HG03135 (cell line): ENCODE measurements at regions not wholly inside any gene's neighbourhood (a gene's known extent, or its start where the extent isn't known, plus 50 kb on each side); places are given as distances from the start of the nearest gene placed in this dataset.

Experiments used
- ATAC-seq: cut with Tn5 transposase; IDR thresholded peaks from one replicate; pipeline ENCODE4 v1.9.1; 2021; ENCODE audit warnings: mild to moderate bottlenecking, moderate library complexity; ENCODE audit not compliant: unreplicated experiment

GRCh38 chr18:73966954-73967353, 180.7 kb downstream of the FBXO15 start:
- no peak for ATAC-seq

GRCh38 chr18:73962256-73962655, 185.4 kb downstream of the FBXO15 start:
- ATAC-seq: no peak

GRCh38 chr18:73961804-73962203, 185.8 kb downstream of the FBXO15 start:
- no peak for ATAC-seq

GRCh38 chr18:73959352-73959751, 188.3 kb downstream of the FBXO15 start:
- no peak for ATAC-seq

GRCh38 chr18:73954268-73954667, 193.4 kb downstream of the FBXO15 start:
- no peak for ATAC-seq

GRCh38 chr18:73952296-73952946, 195.2 kb downstream of the FBXO15 start:
- ATAC-seq: no peak

- ATAC-seq: no peak
These were observed 197.4 kb downstream of the FBXO15 start for GRCh38 chr18:73950116-73950700.

GRCh38 chr18:73948497-73948896, 199.1 kb downstream of the FBXO15 start:
- no peak for ATAC-seq

GRCh38 chr18:73948084-73948483, 199.6 kb downstream of the FBXO15 start:
- no peak for ATAC-seq

GRCh38 chr18:73947180-73947921, 200.3 kb downstream of the FBXO15 start:
- no peak for ATAC-seq

GRCh38 chr18:73945130-73945792, 202.4 kb downstream of the FBXO15 start:
- ATAC-seq: no peak

- no peak for ATAC-seq
These were observed 202.9 kb downstream of the FBXO15 start for GRCh38 chr18:73944715-73945114.

- ATAC-seq: no peak
These were observed 203.9 kb downstream of the FBXO15 start for GRCh38 chr18:73943763-73944162.

- ATAC-seq: no peak
These were observed 204.7 kb downstream of the FBXO15 start for GRCh38 chr18:73942956-73943355.

GRCh38 chr18:73942081-73942625, 205.5 kb downstream of the FBXO15 start:
- ATAC-seq: no peak

- ATAC-seq: no peak
These were observed 206.9 kb downstream of the FBXO15 start for GRCh38 chr18:73940721-73941120.

GRCh38 chr18:73939391-73939790, 208.2 kb downstream of the FBXO15 start:
- no peak for ATAC-seq

GRCh38 chr18:73933685-73934084, 213.9 kb downstream of the FBXO15 start:
- ATAC-seq: no peak

- no peak for ATAC-seq
These were observed 214.7 kb downstream of the FBXO15 start for GRCh38 chr18:73932976-73933375.

GRCh38 chr18:73927496-73927895, 220.1 kb downstream of the FBXO15 start:
- ATAC-seq: no peak

GRCh38 chr18:73924836-73925235, 222.8 kb downstream of the FBXO15 start:
- no peak for ATAC-seq
